ENCODE measurements at regions not wholly inside any gene's neighbourhood (a gene's known extent, or its start where the extent isn't known, plus 50 kb on each side); places are given as distances from the start of the nearest gene placed in this dataset.

GRCh38 chr1:204806943-204807687 is 63.5 kb upstream of the NFASC start:
- TF ChIP-seq CTCF (IDR thresholded peaks at IDR 0.05 in 2 of 3, conservative IDR thresholded peaks at IDR 0.05 in 1 of 3; ENCODE audit: borderline replicate concordance in 1 of 3, insufficient read depth in 1 of 3, low read depth in 2 of 3, low read length in 2 of 3) = peak; percentile 99 to 100 (median 99)
- TF ChIP-seq REST (IDR thresholded peaks at IDR 0.05; ENCODE audit: low read depth) = no peak
- no peak for TF ChIP-seq SIN3A (IDR thresholded peaks at IDR 0.05; ENCODE audit: low read depth)
- TF ChIP-seq RAD21 (IDR thresholded peaks at IDR 0.05; ENCODE audit: low read depth) = peak; percentile 92
- no peak for TF ChIP-seq FOSL1 (IDR thresholded peaks at IDR 0.05; ENCODE audit: low read depth)
- TF ChIP-seq POLR2A (IDR thresholded peaks at IDR 0.05; ENCODE audit: borderline replicate concordance, extremely low read depth, insufficient read depth, insufficient read length) = no peak
- TF ChIP-seq EZH2 (IDR thresholded peaks at IDR 0.05) = no peak
- TF ChIP-seq EZH2phosphoT487 (IDR thresholded peaks at IDR 0.05; ENCODE audit: borderline replicate concordance) = no peak
- no peak for TF ChIP-seq JUND (IDR thresholded peaks at IDR 0.05)
- TF ChIP-seq MAX (IDR thresholded peaks at IDR 0.05) = no peak
- TF ChIP-seq CBX3 (IDR thresholded peaks at IDR 0.05; ENCODE audit: low read depth) = no peak
